Activated CD8-positive, alpha-beta T cell treated with anti-CD3 and anti-CD28 coated beads for 36 hours (primary cell): ENCODE measurements at regions not wholly inside any gene's neighbourhood (a gene's known extent, or its start where the extent isn't known, plus 50 kb on each side); places are given as distances from the start of the nearest gene placed in this dataset.

Experiments
- ATAC-seq: fragments of 200-7000 bp; cut with Tn5 transposase; one replicate; pipeline ENCODE4 v1.10.0; 2021; ENCODE audit warnings: mild to moderate bottlenecking, moderate library complexity
- CTCF ChIA-PET: fragments of 350-600 bp; sonication (Branson Sonifier 250); formaldehyde crosslinking; loops from one replicate; lab custom pipeline; 2021; ENCODE audit warnings: antibody characterized with exemption; lab: Charles Lee
- POLR2A ChIA-PET: fragments of 350-600 bp; sonication (Branson Sonifier 250); formaldehyde crosslinking; loops from one replicate; lab custom pipeline; 2021; ENCODE audit warnings: antibody characterized with exemption; lab: Charles Lee
- DNase-seq: peaks from one replicate; pipeline ENCODE4 v3.0.0-alpha.2; 2020
- H3K27ac Mint-ChIP-seq: one replicate; pipeline ENCODE4 v1.8.0; 2021; ENCODE audit warnings: mild to moderate bottlenecking, mixed read lengths
- H3K27me3 Mint-ChIP-seq: one replicate; pipeline ENCODE4 v1.8.0; 2021; ENCODE audit warnings: mixed read lengths
- H3K36me3 Mint-ChIP-seq: one replicate; pipeline ENCODE4 v1.8.0; 2021; ENCODE audit warnings: low read depth, mixed read lengths
- H3K4me1 Mint-ChIP-seq: one replicate; pipeline ENCODE4 v1.8.0; 2021; ENCODE audit warnings: low read depth, mixed read lengths
- H3K4me3 Mint-ChIP-seq: one replicate; pipeline ENCODE4 v1.8.0; 2021; ENCODE audit warnings: mild to moderate bottlenecking, moderate library complexity, mixed read lengths
- H3K9me3 Mint-ChIP-seq: one replicate; pipeline ENCODE4 v1.8.0; 2021; ENCODE audit warnings: mixed read lengths
- intact Hi-C: fragments of 100-400 bp; cut with micrococcal nuclease; formaldehyde crosslinking; loops from one replicate; pipeline ENCODE4 v1.10.0; 2022
- TF ChIP-seq, protein P1 (sequence below): fragments of 200-600 bp; IDR thresholded peaks from one replicate; pipeline ENCODE4 v1.8.0; 2022; ENCODE audit warnings: antibody characterized with exemption, mild to moderate bottlenecking

DNA sequence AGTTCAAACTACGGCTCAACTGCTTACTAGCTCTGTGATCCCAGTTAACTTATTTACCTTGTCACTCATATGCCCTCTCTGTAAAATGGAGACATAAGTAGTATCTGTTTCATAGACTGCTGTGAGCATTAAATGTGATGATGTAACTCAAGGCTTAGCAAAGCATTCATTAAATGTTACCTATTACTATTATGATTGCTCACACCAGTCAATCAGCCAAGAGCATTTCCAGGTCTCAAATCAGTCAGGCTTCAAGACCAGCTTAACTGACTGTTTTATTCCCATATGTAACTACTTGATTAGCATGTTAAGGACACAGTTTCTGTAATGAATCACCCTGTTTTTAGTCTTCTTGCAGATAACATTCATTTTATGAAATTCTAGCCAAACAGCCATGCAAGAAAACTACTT, 413.3 kb downstream of the MLLT3 start:
- intact Hi-C loops, result loop anchor here (1.0 to 5.0 kb wide), 5 partner anchors 33 to 414 kb away; partner anchors contain the start of gene MLLT3
- H3K4me1 Mint-ChIP-seq, result peaks cover 38% of the 10 kb centered on the region
- peak overlapping the region; percentile 93 for H3K27ac Mint-ChIP-seq
- H3K36me3 Mint-ChIP-seq, result no peaks in the 10 kb centered on the region
- peak; percentile 30 for DNase-seq
- H3K4me3 Mint-ChIP-seq, result peak overlapping the region; percentile 40
- POLR2A ChIA-PET, result interaction anchor here (0.7 to 2.8 kb wide), 14 partner anchors 15 to 475 kb away, joined by 3 to 22 read pairs (median 4); partner anchors contain the start of genes FOCAD and MLLT3
- H3K9me3 Mint-ChIP-seq, result no peaks in the 10 kb centered on the region
- CTCF ChIA-PET, result interaction anchor here (1.0 to 2.3 kb wide), 13 partner anchors 14 to 902 kb away, joined by 3 to 10 read pairs (median 4); partner anchors contain the start of gene MLLT3
- TF ChIP-seq, protein P1, sequence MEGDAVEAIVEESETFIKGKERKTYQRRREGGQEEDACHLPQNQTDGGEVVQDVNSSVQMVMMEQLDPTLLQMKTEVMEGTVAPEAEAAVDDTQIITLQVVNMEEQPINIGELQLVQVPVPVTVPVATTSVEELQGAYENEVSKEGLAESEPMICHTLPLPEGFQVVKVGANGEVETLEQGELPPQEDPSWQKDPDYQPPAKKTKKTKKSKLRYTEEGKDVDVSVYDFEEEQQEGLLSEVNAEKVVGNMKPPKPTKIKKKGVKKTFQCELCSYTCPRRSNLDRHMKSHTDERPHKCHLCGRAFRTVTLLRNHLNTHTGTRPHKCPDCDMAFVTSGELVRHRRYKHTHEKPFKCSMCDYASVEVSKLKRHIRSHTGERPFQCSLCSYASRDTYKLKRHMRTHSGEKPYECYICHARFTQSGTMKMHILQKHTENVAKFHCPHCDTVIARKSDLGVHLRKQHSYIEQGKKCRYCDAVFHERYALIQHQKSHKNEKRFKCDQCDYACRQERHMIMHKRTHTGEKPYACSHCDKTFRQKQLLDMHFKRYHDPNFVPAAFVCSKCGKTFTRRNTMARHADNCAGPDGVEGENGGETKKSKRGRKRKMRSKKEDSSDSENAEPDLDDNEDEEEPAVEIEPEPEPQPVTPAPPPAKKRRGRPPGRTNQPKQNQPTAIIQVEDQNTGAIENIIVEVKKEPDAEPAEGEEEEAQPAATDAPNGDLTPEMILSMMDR, result no peak
- no peaks in the 10 kb centered on the region for H3K27me3 Mint-ChIP-seq
- peak; percentile 71 for ATAC-seq

DNA sequence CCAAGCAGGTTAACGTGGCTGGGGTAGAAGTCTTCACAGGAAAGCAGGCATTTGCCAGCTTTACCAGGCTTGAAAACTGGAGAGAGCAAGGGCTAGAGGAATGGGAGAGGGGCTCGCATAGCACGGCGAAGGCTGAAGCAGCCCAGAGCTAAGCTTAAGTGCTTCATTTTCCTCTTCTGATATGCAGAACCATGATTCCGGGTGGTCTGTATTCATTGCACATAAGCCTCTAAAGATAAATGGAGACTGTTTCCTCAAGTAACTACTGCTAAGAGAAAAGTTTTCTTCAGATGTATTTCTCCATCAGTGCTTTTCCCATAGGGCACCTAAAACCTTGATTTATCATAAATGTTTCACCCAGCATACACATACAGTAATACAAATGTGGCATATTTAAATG, 414.1 kb downstream of the MLLT3 start:
- Mint-ChIP-seq H3K27ac (peak overlapping the region; percentile 93), H3K9me3 (no peaks in the 10 kb centered on the region), H3K27me3 (no peaks in the 10 kb centered on the region), H3K4me3 (no peak overlapping the region), H3K4me1 (peaks cover 37% of the 10 kb centered on the region), H3K36me3 (no peaks in the 10 kb centered on the region)
- TF ChIP-seq, protein P1, result no peak
- DNase-seq (no peak), ATAC-seq (no peak)
- intact Hi-C loops, result loop anchor here (2.0 to 5.0 kb wide), 3 partner anchors 113 to 415 kb away; partner anchors contain the start of gene MLLT3
- CTCF ChIA-PET, result interaction anchor here (0.9 to 2.3 kb wide), 10 partner anchors 14 to 903 kb away, joined by 3 to 10 read pairs (median 4); no protein-coding TSS in a partner anchor
- POLR2A ChIA-PET, result interaction anchor here (1.0 to 2.8 kb wide), 7 partner anchors 14 to 476 kb away, joined by 3 to 22 read pairs (median 5); partner anchors contain the start of genes FOCAD and MLLT3

GRCh38 chr9:20207176-20207575, 415.1 kb downstream of the MLLT3 start:
- Mint-ChIP-seq H3K9me3 (no peaks in the 10 kb centered on the region), H3K4me1 (peaks cover 41% of the 10 kb centered on the region), H3K36me3 (no peaks in the 10 kb centered on the region), H3K27ac (no peak overlapping the region), H3K4me3 (no peak overlapping the region), H3K27me3 (peaks cover 1% of the 10 kb centered on the region)
- intact Hi-C loops, result loop anchor here (5.0 kb wide), 1 partner anchor 280 kb away; no protein-coding TSS in a partner anchor
- TF ChIP-seq, protein P1, result no peak
- ATAC-seq (no peak), DNase-seq (no peak)
- CTCF ChIA-PET, result no interaction called here
- POLR2A ChIA-PET, result no interaction called here

DNA sequence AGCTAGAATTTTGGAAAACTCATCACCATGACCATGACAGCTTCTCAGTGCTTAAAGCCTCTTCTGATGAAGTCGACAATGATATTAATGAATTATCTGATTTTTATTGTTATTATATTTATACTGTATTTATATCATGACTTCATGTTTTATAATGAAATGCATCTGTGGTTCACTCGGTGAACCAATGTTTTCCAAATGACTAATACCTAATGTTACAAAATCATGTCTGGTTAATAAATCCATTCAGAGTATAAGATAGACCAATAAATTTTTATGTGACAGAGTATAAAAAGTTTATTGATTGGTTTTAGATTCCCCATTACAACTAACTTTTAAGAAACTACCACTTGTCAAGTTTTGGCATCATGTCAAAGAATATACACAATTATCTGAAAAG, 416.5 kb downstream of the MLLT3 start:
- DNase-seq (no peak), ATAC-seq (no peak)
- TF ChIP-seq, protein P1, result no peak
- H3K4me1 Mint-ChIP-seq, result peaks cover 42% of the 10 kb centered on the region
- H3K36me3 Mint-ChIP-seq, result no peaks in the 10 kb centered on the region
- peaks cover 7% of the 10 kb centered on the region for H3K27me3 Mint-ChIP-seq
- H3K9me3 Mint-ChIP-seq, result no peaks in the 10 kb centered on the region
- ChIA-PET CTCF (no interaction called here), POLR2A (no interaction called here)
- intact Hi-C loops, result loop anchor here (5.0 kb wide), 1 partner anchor 279 kb away; no protein-coding TSS in a partner anchor
- H3K4me3 Mint-ChIP-seq, result no peak overlapping the region
- no peak overlapping the region for H3K27ac Mint-ChIP-seq

- H3K36me3 Mint-ChIP-seq, result peaks cover 1% of the 10 kb centered on the region
- ChIA-PET CTCF (interaction anchor here (1.1 kb wide), 1 partner anchor 54 kb away, joined by 3 read pairs; no protein-coding TSS in a partner anchor), POLR2A (interaction anchor here (0.7 kb wide), 1 partner anchor 69 kb away, joined by 3 read pairs; no protein-coding TSS in a partner anchor)
- no peak overlapping the region for H3K4me3 Mint-ChIP-seq
- ATAC-seq (no peak), DNase-seq (no peak)
- intact Hi-C loops, result no loop called here
- no peak overlapping the region for H3K27ac Mint-ChIP-seq
- H3K4me1 Mint-ChIP-seq, result peaks cover 12% of the 10 kb centered on the region
- TF ChIP-seq, protein P1, result no peak
- peaks cover 8% of the 10 kb centered on the region for H3K27me3 Mint-ChIP-seq
- H3K9me3 Mint-ChIP-seq, result no peaks in the 10 kb centered on the region
Measured at GRCh38 chr9:20200991-20201431, 412.2 kb upstream of the SLC24A2 start.
